Renal pelvis (tissue), 1 donor: ENCODE measurements at regions not wholly inside any gene's neighbourhood (a gene's known extent, or its start where the extent isn't known, plus 50 kb on each side); places are given as distances from the start of the nearest gene placed in this dataset.
A peak's percentile ranks its signal among the peaks of the same experiment; 100 is the strongest.
"Not testable (repeated sequence)": the region's sequence is repeated elsewhere in the genome, so short reads cannot be mapped to it uniquely, and the experiment has no call there.

Source experiments
- DNase-seq: peaks from one replicate; pipeline ENCODE4 v3.0.0-alpha.2; 2013

- DNase-seq, result no peak
Observed at GRCh38 chr12:19988948-19989347, 379.4 kb upstream of the PDE3A start.

DNA sequence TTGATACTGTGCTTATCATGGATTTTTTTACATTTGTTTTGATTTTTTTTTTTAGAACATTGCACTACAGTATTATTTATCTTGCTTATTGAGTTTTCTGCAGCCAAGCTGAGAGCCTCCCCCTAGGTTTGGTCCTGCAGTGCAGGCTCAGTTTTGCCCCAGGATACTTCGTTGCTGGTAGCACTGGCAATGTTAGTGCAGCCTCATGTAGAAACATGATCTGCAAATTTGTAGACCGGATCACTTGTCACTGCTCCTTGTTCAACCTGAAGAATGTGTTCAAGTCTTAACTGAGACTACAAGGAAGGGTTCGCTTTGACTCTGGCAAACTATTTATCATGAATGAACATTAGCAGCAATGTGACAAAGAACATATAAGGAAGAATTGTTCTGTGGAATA lies 377.2 kb upstream of the PDE3A start:
- DNase-seq, result no peak

DNA sequence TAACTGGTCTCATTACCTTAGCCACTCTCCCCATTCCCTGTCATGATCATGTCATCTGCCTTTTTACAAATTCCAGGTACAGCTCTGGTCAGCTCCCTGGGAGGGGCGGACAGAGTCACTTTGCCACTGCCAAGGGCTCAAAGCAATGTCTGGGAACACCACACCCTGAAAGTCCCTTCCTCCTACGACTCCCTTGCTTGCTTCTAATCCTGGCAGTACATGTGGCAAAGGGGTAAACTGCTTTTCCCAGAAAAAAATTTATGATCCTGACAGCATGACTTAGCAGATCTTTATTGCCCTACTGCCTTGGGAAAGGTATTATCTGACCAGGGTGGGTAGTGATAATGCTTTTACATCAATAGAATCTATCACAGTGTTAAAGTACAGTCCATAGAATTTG lies 376.0 kb upstream of the PDE3A start:
- DNase-seq, result no peak

- DNase-seq, result no peak
Observed at GRCh38 chr12:19994968-19995367, 373.4 kb upstream of the PDE3A start.

- DNase-seq, result no peak
Observed at GRCh38 chr12:19997656-19998400, 370.5 kb upstream of the PDE3A start.

DNA sequence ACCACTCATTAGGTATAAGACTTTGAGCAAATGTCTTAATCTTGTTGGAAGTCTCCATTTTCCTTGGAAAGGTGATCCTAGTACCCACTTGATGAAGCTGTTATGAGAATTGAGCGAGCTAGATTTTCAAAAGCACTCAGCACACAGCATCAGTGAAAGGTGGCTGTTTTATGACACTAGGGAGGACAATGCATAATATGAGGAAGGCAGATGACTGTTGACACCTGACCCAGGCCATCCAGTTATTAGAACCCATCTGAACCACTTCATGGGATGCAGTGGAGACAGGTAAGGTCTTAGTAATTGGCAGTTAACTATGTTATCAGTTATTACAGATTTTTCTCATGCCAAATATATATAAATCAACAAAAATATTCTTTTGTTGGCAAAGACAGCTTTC lies 369.9 kb upstream of the PDE3A start:
- DNase-seq, result no peak

DNA sequence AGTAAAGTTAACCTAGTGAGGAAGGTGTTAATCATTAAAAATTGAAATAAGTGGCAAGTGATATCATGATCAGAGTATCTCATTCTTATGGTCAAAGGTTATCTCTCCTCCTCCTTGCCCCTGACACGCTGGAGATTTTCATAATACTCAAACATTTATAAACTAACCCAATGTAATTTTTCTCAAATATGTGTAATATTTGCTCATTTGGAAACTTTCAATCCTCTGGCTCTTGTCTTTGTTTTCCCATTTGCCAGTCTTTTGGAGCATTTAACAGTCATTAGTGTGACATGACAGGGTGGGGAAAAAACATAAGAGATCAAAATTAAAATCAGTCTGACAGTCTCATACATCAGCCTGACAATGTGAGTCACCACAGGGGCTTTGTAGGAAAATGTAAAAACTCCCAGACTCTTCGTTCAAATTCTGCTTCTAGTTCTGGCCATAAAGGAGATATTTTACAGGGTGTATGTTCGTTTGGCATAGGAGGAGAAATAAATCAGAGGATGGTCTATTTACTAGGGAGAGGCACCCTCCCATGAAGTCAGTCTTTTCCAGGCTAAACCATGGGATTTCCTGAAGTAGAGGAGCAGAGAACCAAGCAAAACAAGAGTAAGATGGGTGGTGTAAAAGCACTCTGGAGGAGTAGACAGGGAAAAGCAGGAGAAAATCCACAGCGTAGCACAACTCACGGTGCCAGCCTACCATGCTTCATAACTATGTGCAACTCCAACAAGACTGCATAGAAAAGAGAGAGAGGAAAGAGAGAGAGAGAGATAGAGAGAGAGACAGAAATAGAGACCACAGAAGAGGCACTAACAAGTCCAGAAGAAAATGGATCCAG lies 369.2 kb upstream of the PDE3A start:
- DNase-seq, result no peak

- no peak for DNase-seq
Observed at GRCh38 chr12:19999805-20000138, 368.6 kb upstream of the PDE3A start.

DNA sequence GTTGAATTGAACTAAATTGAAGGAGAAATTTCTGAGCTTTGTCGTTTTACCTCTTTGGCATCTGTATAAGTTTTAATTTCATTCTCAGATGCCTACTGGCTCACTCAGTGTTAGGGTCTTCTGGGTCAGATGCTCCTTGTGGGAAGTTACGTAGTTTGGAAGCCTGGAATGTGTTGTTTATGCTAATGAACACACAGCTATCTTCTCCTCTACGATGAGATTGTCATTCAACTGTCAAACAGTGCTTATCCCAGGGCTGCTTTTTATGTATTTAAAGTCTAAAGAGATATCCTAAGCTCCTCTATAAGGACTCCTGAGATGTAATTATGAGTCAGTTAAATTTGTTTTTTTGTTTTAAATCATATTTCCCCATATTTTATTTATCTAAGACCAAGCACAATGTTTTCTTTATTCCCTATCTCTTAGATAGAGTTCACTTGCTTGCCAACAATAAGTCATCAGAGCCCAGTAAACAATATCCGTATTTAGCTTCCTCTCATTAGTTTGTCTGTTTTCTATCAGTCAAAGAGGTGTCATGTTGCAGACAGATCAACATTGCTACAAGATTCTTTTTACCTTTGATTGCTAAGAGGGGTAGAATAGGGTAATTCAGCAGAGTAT lies 368.0 kb upstream of the PDE3A start:
- no peak for DNase-seq

GRCh38 chr12:20003252-20003651 lies 365.1 kb upstream of the PDE3A start:
- DNase-seq, result no peak

GRCh38 chr12:20004952-20005351 lies 363.4 kb upstream of the PDE3A start:
- DNase-seq, result no peak

DNA sequence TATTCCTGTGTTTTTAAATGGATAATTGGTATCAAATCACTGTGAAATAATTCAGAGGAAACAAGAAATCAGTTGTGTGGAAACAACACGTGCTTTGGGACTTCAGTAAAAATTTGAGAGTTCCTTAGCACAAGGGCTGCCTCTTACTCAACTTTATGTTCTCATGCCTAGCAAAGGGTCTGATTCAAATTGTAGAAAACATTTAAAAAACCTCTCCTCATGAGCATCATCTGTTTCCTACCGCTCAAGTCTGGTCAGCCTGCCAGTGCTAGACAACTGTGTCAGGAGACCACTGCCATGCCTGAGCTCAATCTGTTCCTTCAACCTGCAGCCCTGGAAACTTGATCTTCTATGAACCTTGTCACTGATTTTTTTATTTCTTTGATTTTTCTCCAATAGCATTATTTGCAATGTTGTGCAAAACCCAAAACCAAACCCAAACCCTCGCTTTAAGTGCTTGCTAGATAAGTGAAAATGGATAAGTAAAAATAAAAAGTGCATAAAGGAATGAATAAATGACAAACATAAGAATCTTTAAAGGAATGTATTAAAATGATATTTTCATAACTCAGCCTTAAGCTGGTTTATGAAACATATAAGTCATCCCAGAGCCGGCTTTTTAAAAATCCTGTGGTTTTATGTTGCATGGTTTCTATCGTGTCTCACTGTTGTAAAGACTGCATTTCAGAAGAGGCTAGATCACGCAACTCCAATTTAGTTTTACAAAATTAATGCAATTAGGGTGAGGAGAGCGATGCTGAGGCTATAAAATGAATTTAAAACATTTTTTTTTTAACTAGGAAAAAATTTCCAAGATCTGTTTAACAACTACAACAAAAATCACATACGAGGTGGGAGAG lies 361.2 kb upstream of the PDE3A start:
- no peak for DNase-seq

DNA sequence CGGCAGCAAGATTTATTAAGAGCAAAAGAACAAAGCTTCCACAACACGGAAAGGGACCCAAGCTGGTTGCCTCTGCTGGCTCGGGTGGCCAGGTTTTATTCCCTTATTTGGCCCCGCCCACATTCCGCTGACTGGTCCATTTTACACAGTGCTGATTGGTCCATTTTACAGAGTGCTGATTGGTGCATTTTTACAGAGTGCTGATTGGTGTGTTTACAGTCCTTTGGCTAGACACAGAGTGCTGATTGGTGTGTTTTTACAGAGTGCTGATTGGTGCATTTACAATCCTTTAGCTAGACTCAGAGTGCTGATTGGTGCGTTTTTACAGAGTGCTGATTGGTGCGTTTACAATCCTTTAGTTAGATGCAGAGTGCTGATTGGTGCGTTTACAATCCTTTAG lies 358.4 kb upstream of the PDE3A start:
- DNase-seq, result not testable (repeated sequence)

GRCh38 chr12:20011200-20011599 lies 357.1 kb upstream of the PDE3A start:
- no peak for DNase-seq

GRCh38 chr12:20017802-20018201 lies 350.5 kb upstream of the PDE3A start:
- DNase-seq, result no peak

- DNase-seq, result no peak
Observed at GRCh38 chr12:20018406-20018805, 349.9 kb upstream of the PDE3A start.

DNA sequence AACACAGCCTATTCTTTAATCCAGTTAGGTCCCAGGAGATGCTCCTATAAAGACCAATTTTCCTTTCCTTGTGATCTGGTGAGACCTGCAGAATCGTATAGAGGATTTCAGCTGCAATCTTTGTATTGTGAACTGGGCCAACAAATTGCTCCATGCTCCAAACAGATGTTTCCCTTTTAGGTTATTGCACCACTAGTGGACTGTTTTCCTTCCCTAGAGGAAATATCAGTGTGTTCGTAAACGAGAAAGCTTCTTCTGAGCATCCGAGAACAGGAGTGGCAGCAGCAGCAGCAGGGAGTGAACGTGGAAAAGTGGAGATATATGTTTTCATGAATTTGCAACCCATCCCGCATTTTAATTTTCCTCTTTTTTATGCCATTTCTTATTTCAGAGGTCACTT lies 344.1 kb upstream of the PDE3A start:
- DNase-seq, result peak; percentile 47

- DNase-seq, result no peak
Observed at GRCh38 chr12:20028033-20028432, 340.3 kb upstream of the PDE3A start.

DNA sequence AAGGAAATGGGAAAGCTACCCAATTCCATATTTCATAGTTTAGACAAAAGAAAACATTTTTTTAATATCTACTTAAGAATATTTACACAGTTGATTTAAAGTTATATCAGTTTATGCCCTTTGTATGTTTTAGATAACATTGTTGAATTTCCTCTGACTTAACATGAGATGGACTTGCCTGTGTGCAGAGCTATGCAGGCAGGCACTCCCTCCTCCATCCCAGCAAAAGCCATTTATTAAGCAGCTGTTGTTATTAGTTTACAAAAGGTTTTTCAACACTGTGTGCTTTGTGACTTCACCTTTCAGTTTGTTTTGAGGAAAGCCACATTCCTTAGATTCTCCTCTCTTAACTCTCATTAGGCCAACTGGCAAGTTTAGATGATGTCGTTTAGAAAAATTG lies 337.5 kb upstream of the PDE3A start:
- DNase-seq, result no peak

DNA sequence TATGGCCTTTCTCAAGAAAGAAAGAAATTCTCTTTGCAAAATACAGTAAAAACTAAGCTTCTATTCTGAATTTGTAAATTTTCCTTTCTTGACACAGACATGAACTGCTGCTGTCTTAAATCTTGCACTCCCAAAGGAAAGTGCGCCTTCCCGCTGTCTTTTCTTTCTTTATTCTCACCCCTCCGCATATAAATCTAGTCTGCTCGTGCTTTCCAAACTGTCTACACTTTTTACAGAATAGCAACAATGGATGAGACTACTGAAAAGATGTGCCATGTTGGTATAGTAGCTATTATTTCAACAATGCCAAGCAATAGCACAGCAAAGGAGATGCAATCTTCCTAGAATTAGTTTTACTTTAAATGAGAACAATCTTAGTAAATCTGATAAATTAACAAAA lies 328.8 kb upstream of the PDE3A start:
- DNase-seq, result no peak

- DNase-seq, result no peak
Observed at GRCh38 chr12:20040184-20040583, 328.2 kb upstream of the PDE3A start.

- DNase-seq, result no peak
Observed at GRCh38 chr12:20040831-20041230, 327.5 kb upstream of the PDE3A start.
